ENCODE measurements at regions not wholly inside any gene's neighbourhood (a gene's known extent, or its start where the extent isn't known, plus 50 kb on each side); places are given as distances from the start of the nearest gene placed in this dataset.

GRCh38 chr2:234550056-234550455, 53.2 kb upstream of the ARL4C start:
- no peak for ATAC-seq
- intact Hi-C loops (cut with DNase I) = no loop called here
- Histone ChIP-seq H3K9me3 (no peaks in the 10 kb centered on the region), H3K27me3 (no peaks in the 10 kb centered on the region), H3K27ac (no peak overlapping the region), H3K36me3 (no peaks in the 10 kb centered on the region), H3K4me3 (no peak overlapping the region), H3K4me1 (no peaks in the 10 kb centered on the region)
- DNase-seq = no peak
- TF ChIP-seq, protein P1, sequence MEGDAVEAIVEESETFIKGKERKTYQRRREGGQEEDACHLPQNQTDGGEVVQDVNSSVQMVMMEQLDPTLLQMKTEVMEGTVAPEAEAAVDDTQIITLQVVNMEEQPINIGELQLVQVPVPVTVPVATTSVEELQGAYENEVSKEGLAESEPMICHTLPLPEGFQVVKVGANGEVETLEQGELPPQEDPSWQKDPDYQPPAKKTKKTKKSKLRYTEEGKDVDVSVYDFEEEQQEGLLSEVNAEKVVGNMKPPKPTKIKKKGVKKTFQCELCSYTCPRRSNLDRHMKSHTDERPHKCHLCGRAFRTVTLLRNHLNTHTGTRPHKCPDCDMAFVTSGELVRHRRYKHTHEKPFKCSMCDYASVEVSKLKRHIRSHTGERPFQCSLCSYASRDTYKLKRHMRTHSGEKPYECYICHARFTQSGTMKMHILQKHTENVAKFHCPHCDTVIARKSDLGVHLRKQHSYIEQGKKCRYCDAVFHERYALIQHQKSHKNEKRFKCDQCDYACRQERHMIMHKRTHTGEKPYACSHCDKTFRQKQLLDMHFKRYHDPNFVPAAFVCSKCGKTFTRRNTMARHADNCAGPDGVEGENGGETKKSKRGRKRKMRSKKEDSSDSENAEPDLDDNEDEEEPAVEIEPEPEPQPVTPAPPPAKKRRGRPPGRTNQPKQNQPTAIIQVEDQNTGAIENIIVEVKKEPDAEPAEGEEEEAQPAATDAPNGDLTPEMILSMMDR (IDR thresholded peaks at IDR 0.05) = no peak
- no peak for TF ChIP-seq POLR2A (IDR thresholded peaks at IDR 0.05)
- 65% methylated on average over 7 of the region's 7 CpGs for WGBS (ENCODE audit: insufficient coverage, low coverage, low lambda C conversion rate, missing lambda C conversion rate)

GRCh38 chr2:234548695-234549420, 52.0 kb upstream of the ARL4C start:
- WGBS (ENCODE audit: insufficient coverage, low coverage, low lambda C conversion rate, missing lambda C conversion rate) = 65% methylated on average over 8 of the region's 15 CpGs
- Histone ChIP-seq H3K36me3 (no peaks in the 10 kb centered on the region), H3K4me3 (no peak overlapping the region), H3K27me3 (no peaks in the 10 kb centered on the region), H3K27ac (no peak overlapping the region), H3K4me1 (no peaks in the 10 kb centered on the region), H3K9me3 (no peaks in the 10 kb centered on the region)
- intact Hi-C loops (cut with DNase I) = loop anchor here in 1 of 2 donors (5.0 kb wide), 1 partner anchor 563 kb away; no protein-coding TSS in a partner anchor
- ATAC-seq = no peak
- TF ChIP-seq, protein P1 (IDR thresholded peaks at IDR 0.05) = no peak
- no peak for TF ChIP-seq POLR2A (IDR thresholded peaks at IDR 0.05)
- no peak for DNase-seq

DNA sequence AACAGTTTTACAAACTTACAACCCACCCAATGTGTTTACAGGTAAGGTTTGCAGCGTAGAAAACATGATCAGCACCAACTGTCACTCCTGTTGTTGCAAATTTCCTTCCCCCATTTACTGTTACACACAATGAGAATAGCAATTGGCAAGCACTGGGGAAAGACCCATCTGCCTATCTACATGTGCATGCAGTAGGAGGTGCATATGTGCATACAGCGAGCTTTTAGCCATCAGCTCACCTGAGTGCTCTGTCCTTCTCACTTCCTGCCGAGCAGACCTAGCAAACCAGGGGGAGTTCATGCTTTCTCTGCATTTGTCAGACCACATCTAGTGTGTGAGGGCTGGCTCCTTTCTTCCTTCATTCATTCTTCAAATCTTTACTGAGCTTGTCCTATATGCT, 49.9 kb upstream of the ARL4C start:
- ATAC-seq = no peak
- no peak for DNase-seq
- no peaks in the 10 kb centered on the region for H3K27me3 ChIP-seq
- TF ChIP-seq, protein P1 (IDR thresholded peaks at IDR 0.05) = no peak
- no peaks in the 10 kb centered on the region for H3K36me3 ChIP-seq
- intact Hi-C loops (cut with DNase I) = loop anchor here in 1 of 2 donors (5.0 kb wide), 1 partner anchor 566 kb away; no protein-coding TSS in a partner anchor
- H3K9me3 ChIP-seq = no peaks in the 10 kb centered on the region
- 92% methylated on average over 3 of the region's 3 CpGs for WGBS (ENCODE audit: insufficient coverage, low coverage, low lambda C conversion rate, missing lambda C conversion rate)
- H3K4me1 ChIP-seq = no peaks in the 10 kb centered on the region
- no peak overlapping the region for H3K27ac ChIP-seq
- no peak overlapping the region for H3K4me3 ChIP-seq
